ENCODE measurements at regions not wholly inside any gene's neighbourhood (a gene's known extent, or its start where the extent isn't known, plus 50 kb on each side); places are given as distances from the start of the nearest gene placed in this dataset.
"Not testable (repeated sequence)": the region's sequence is repeated elsewhere in the genome, so short reads cannot be mapped to it uniquely, and the experiment has no call there.

- TF ChIP-seq CTCF (IDR thresholded peaks at IDR 0.05; ENCODE audit: unreplicated experiment): no peak
- Mint-ChIP-seq H3K36me3 (no peaks in the 10 kb centered on the region), H3K27me3 (ENCODE audit: low read depth) (no peaks in the 10 kb centered on the region), H3K4me3 (no peak overlapping the region), H3K27ac (no peak overlapping the region), H3K9me3 (peaks cover 6% of the 10 kb centered on the region), H3K4me1 (peaks cover 3% of the 10 kb centered on the region)
- no peak for DNase-seq (ENCODE audit: low spot score in 2 of 2, unreplicated experiment in 2 of 2)
These were observed 72.2 kb downstream of the CRLF2 start for GRCh38 chrX:1140236-1140681.

- Mint-ChIP-seq H3K9me3 (peaks cover 6% of the 10 kb centered on the region), H3K27ac (no peak overlapping the region), H3K27me3 (ENCODE audit: low read depth) (no peaks in the 10 kb centered on the region), H3K4me1 (peaks cover under 1% of the 10 kb centered on the region), H3K4me3 (no peak overlapping the region), H3K36me3 (no peaks in the 10 kb centered on the region)
- DNase-seq (ENCODE audit: low spot score in 2 of 2, unreplicated experiment in 2 of 2): no peak
- no peak for TF ChIP-seq CTCF (IDR thresholded peaks at IDR 0.05; ENCODE audit: unreplicated experiment)
These were observed 73.3 kb downstream of the CRLF2 start for GRCh38 chrX:1139185-1139500.

GRCh38 chrX:1138476-1139184 is 73.8 kb downstream of the CRLF2 start:
- no peaks in the 10 kb centered on the region for H3K27me3 Mint-ChIP-seq (ENCODE audit: low read depth)
- H3K4me1 Mint-ChIP-seq: no peaks in the 10 kb centered on the region
- H3K27ac Mint-ChIP-seq: no peak overlapping the region
- peaks cover 6% of the 10 kb centered on the region for H3K9me3 Mint-ChIP-seq
- no peak for DNase-seq (ENCODE audit: low spot score in 2 of 2, unreplicated experiment in 2 of 2)
- no peak for TF ChIP-seq CTCF (IDR thresholded peaks at IDR 0.05; ENCODE audit: unreplicated experiment)
- H3K36me3 Mint-ChIP-seq: no peaks in the 10 kb centered on the region
- H3K4me3 Mint-ChIP-seq: no peak overlapping the region

GRCh38 chrX:1137531-1137930 is 74.9 kb downstream of the CRLF2 start:
- no peak overlapping the region for H3K27ac Mint-ChIP-seq
- no peak overlapping the region for H3K4me3 Mint-ChIP-seq
- H3K9me3 Mint-ChIP-seq: peaks cover 6% of the 10 kb centered on the region
- H3K4me1 Mint-ChIP-seq: no peaks in the 10 kb centered on the region
- TF ChIP-seq CTCF (IDR thresholded peaks at IDR 0.05; ENCODE audit: unreplicated experiment): no peak
- no peak for DNase-seq (ENCODE audit: low spot score in 2 of 2, unreplicated experiment in 2 of 2)
- no peaks in the 10 kb centered on the region for H3K36me3 Mint-ChIP-seq
- no peaks in the 10 kb centered on the region for H3K27me3 Mint-ChIP-seq (ENCODE audit: low read depth)

GRCh38 chrX:1136582-1136981 is 75.9 kb downstream of the CRLF2 start:
- not testable (repeated sequence) for H3K27me3 Mint-ChIP-seq (ENCODE audit: low read depth); DNase-seq (ENCODE audit: low spot score in 2 of 2, unreplicated experiment in 2 of 2); H3K4me3 Mint-ChIP-seq; H3K9me3 Mint-ChIP-seq; H3K27ac Mint-ChIP-seq; H3K36me3 Mint-ChIP-seq; H3K4me1 Mint-ChIP-seq

- H3K27me3 Mint-ChIP-seq (ENCODE audit: low read depth): no peaks in the 10 kb centered on the region
- no peaks in the 10 kb centered on the region for H3K36me3 Mint-ChIP-seq
- no peak for TF ChIP-seq CTCF (IDR thresholded peaks at IDR 0.05; ENCODE audit: unreplicated experiment)
- no peak for DNase-seq (ENCODE audit: low spot score in 2 of 2, unreplicated experiment in 2 of 2)
- peaks cover 6% of the 10 kb centered on the region for H3K9me3 Mint-ChIP-seq
- H3K4me1 Mint-ChIP-seq: no peaks in the 10 kb centered on the region
- no peak overlapping the region for H3K27ac Mint-ChIP-seq
- H3K4me3 Mint-ChIP-seq: no peak overlapping the region
These were observed 77.5 kb downstream of the CRLF2 start for GRCh38 chrX:1134976-1135375.
